ENCODE measurements at regions not wholly inside any gene's neighbourhood (a gene's known extent, or its start where the extent isn't known, plus 50 kb on each side); places are given as distances from the start of the nearest gene placed in this dataset.
"Not testable (repeated sequence)": the region's sequence is repeated elsewhere in the genome, so short reads cannot be mapped to it uniquely, and the experiment has no call there.

GRCh38 chr5:34436761-34437501 lies 219.2 kb upstream of the RAI14 start:
- H3K4me1 ChIP-seq (ENCODE audit: control insufficient read depth in 2 of 3, insufficient read depth in 2 of 3, low read depth in 1 of 3, low read length in 3 of 3), result no peaks in the 10 kb centered on the region
- DNase-seq (no peak), FAIRE-seq (no peak)
- H3K4me3 ChIP-seq (ENCODE audit: low read length in 3 of 3), result no peak overlapping the region
- no peak overlapping the region for H3K9ac ChIP-seq (ENCODE audit: low read length in 3 of 3)
- no peak for TF ChIP-seq CTCF (IDR thresholded peaks at IDR 0.05; ENCODE audit: borderline replicate concordance, extremely low read depth, insufficient read depth)
- no peaks in the 10 kb centered on the region for H3K36me3 ChIP-seq (ENCODE audit: control insufficient read depth in 2 of 3, insufficient read depth in 3 of 3, low read length in 3 of 3)
- H3K27me3 ChIP-seq (ENCODE audit: control insufficient read depth, insufficient read depth, low read length), result no peaks in the 10 kb centered on the region
- intact Hi-C loops (cut with DNase I), result no loop called here
- H3K9me3 ChIP-seq (ENCODE audit: control insufficient read depth in 2 of 3, insufficient read depth in 1 of 3, low read length in 3 of 3), result no peaks in the 10 kb centered on the region
- no peak overlapping the region for H3K27ac ChIP-seq (ENCODE audit: low read depth in 2 of 2, low read length in 2 of 2)

GRCh38 chr5:34439601-34440000 lies 216.5 kb upstream of the RAI14 start:
- Histone ChIP-seq H3K9ac (ENCODE audit: low read length in 3 of 3) (no peak overlapping the region), H3K27me3 (ENCODE audit: control insufficient read depth, insufficient read depth, low read length) (no peaks in the 10 kb centered on the region), H3K4me1 (ENCODE audit: control insufficient read depth in 2 of 3, insufficient read depth in 2 of 3, low read depth in 1 of 3, low read length in 3 of 3) (no peaks in the 10 kb centered on the region), H3K36me3 (ENCODE audit: control insufficient read depth in 2 of 3, insufficient read depth in 3 of 3, low read length in 3 of 3) (no peaks in the 10 kb centered on the region), H3K27ac (ENCODE audit: low read depth in 2 of 2, low read length in 2 of 2) (no peak overlapping the region), H3K4me3 (ENCODE audit: low read length in 3 of 3) (no peak overlapping the region), H3K9me3 (ENCODE audit: control insufficient read depth in 2 of 3, insufficient read depth in 1 of 3, low read length in 3 of 3) (no peaks in the 10 kb centered on the region)
- intact Hi-C loops (cut with DNase I), result no loop called here
- FAIRE-seq (no peak), DNase-seq (no peak)
- TF ChIP-seq CTCF (IDR thresholded peaks at IDR 0.05; ENCODE audit: borderline replicate concordance, extremely low read depth, insufficient read depth), result no peak

DNA sequence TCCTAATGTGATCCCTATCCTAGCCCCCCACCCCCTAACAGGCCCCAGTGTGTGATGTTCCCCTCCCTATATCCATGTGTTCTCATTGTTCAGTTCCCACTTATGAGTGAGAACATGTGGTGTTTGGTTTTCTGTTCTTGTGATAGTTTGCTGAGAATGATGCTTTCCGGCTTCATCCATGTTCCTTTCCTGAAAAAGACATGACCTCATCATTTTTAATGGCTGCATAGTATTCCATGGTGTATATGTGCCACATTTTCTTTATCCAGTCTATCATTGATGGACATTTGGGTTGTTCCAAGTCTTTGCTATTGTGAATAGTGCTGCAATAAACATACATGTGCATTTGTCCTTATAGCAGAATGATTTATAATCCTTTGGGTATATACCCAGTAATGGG lies 214.4 kb upstream of the RAI14 start:
- H3K4me1 ChIP-seq (ENCODE audit: control insufficient read depth in 2 of 3, insufficient read depth in 2 of 3, low read depth in 1 of 3, low read length in 3 of 3); H3K9me3 ChIP-seq (ENCODE audit: control insufficient read depth in 2 of 3, insufficient read depth in 1 of 3, low read length in 3 of 3); DNase-seq; H3K4me3 ChIP-seq (ENCODE audit: low read length in 3 of 3); FAIRE-seq; intact Hi-C loops (cut with DNase I); H3K36me3 ChIP-seq (ENCODE audit: control insufficient read depth in 2 of 3, insufficient read depth in 3 of 3, low read length in 3 of 3); H3K27ac ChIP-seq (ENCODE audit: low read depth in 2 of 2, low read length in 2 of 2); H3K27me3 ChIP-seq (ENCODE audit: control insufficient read depth, insufficient read depth, low read length); H3K9ac ChIP-seq (ENCODE audit: low read length in 3 of 3): not testable (repeated sequence)

GRCh38 chr5:34447424-34447823 lies 208.7 kb upstream of the RAI14 start:
- intact Hi-C loops (cut with DNase I), result no loop called here
- H3K27ac ChIP-seq (ENCODE audit: low read depth in 2 of 2, low read length in 2 of 2), result no peak overlapping the region
- H3K27me3 ChIP-seq (ENCODE audit: control insufficient read depth, insufficient read depth, low read length), result no peaks in the 10 kb centered on the region
- H3K9ac ChIP-seq (ENCODE audit: low read length in 3 of 3), result no peak overlapping the region
- no peak for TF ChIP-seq CTCF (IDR thresholded peaks at IDR 0.05; ENCODE audit: borderline replicate concordance, extremely low read depth, insufficient read depth)
- H3K4me1 ChIP-seq (ENCODE audit: control insufficient read depth in 2 of 3, insufficient read depth in 2 of 3, low read depth in 1 of 3, low read length in 3 of 3), result no peaks in the 10 kb centered on the region
- no peaks in the 10 kb centered on the region for H3K9me3 ChIP-seq (ENCODE audit: control insufficient read depth in 2 of 3, insufficient read depth in 1 of 3, low read length in 3 of 3)
- FAIRE-seq, result no peak
- H3K36me3 ChIP-seq (ENCODE audit: control insufficient read depth in 2 of 3, insufficient read depth in 3 of 3, low read length in 3 of 3), result no peaks in the 10 kb centered on the region
- DNase-seq, result no peak
- H3K4me3 ChIP-seq (ENCODE audit: low read length in 3 of 3), result no peak overlapping the region
